ENCODE measurements at regions not wholly inside any gene's neighbourhood (a gene's known extent, or its start where the extent isn't known, plus 50 kb on each side); places are given as distances from the start of the nearest gene placed in this dataset.

DNA sequence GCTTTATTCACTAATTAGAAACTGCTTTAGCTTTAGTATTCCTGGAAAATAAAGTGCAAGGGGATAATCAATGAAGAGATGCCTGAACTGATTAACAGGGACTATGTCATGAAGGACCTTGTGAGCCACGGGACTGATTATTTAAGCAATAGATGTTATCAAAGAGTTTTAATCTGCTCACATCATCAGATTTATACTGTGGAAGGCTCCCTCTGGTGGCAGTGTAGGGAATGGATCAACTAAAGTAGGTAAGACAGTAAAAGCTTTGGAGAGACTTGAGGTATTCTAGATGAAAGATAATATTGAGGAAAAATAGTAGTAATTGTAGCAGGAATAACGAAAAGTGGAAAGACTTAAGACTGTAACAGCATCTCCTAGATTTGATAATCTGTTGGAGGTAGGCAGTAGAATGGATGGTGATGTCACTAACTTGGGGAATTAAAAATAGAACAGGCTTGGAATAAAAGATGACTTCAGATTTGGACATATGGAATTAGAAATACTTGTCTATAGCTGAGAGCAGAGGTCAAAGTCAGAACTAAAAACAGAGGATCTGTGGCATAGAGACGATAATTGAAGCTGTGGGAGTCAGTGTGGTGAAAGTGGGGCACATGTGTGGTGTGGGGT lies 80.3 kb upstream of the HTR1E start:
- TF ChIP-seq, protein P1, sequence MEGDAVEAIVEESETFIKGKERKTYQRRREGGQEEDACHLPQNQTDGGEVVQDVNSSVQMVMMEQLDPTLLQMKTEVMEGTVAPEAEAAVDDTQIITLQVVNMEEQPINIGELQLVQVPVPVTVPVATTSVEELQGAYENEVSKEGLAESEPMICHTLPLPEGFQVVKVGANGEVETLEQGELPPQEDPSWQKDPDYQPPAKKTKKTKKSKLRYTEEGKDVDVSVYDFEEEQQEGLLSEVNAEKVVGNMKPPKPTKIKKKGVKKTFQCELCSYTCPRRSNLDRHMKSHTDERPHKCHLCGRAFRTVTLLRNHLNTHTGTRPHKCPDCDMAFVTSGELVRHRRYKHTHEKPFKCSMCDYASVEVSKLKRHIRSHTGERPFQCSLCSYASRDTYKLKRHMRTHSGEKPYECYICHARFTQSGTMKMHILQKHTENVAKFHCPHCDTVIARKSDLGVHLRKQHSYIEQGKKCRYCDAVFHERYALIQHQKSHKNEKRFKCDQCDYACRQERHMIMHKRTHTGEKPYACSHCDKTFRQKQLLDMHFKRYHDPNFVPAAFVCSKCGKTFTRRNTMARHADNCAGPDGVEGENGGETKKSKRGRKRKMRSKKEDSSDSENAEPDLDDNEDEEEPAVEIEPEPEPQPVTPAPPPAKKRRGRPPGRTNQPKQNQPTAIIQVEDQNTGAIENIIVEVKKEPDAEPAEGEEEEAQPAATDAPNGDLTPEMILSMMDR (IDR thresholded peaks at IDR 0.05), result peak; percentile 23 to 43 (median 26)
- no peak for TF ChIP-seq POLR2A (IDR thresholded peaks at IDR 0.05)
